GM12892 (cell line): ENCODE measurements at regions not wholly inside any gene's neighbourhood (a gene's known extent, or its start where the extent isn't known, plus 50 kb on each side); places are given as distances from the start of the nearest gene placed in this dataset.

Experiments
- POLR2A ChIP-seq: IDR thresholded peaks from 2 replicates; pipeline ENCODE4 v1.6.1; 2011; ENCODE audit warnings: low read depth, low read length, control low read depth
- POLR2AphosphoS5 ChIP-seq: IDR thresholded peaks from 2 replicates; pipeline ENCODE4 v1.6.1; 2011; ENCODE audit warnings: low read depth, low read length, control low read depth
- TAF1 ChIP-seq: IDR thresholded peaks from 2 replicates; pipeline ENCODE4 v1.6.1; 2011; ENCODE audit warnings: low read depth, mild to moderate bottlenecking, control low read depth, low read length, borderline replicate concordance

- TF ChIP-seq POLR2A (no peak), POLR2AphosphoS5 (no peak), TAF1 (no peak)
These were observed 164.0 kb downstream of the SMARCA1 start for GRCh38 chrX:129359269-129359668.
